GM12864 (cell line): ENCODE measurements at regions not wholly inside any gene's neighbourhood (a gene's known extent, or its start where the extent isn't known, plus 50 kb on each side); places are given as distances from the start of the nearest gene placed in this dataset.
A peak's percentile ranks its signal among the peaks of the same experiment; 100 is the strongest.
"Not testable (repeated sequence)": the region's sequence is repeated elsewhere in the genome, so short reads cannot be mapped to it uniquely, and the experiment has no call there.

Experiments used
- DNase-seq: peaks from one replicate; pipeline ENCODE4 v3.0.0-alpha.2; 2011; ENCODE audit warnings: low read depth
- H3K4me3 ChIP-seq: 2 replicates; pipeline ENCODE4 v1.5.1; 2011; ENCODE audit warnings: mild to moderate bottlenecking, low read depth, low read length, control low read depth
- TF ChIP-seq, protein P1 (sequence below): IDR thresholded peaks from 2 replicates; pipeline ENCODE4 v1.5.1; 2011; ENCODE audit warnings: low read depth, mild to moderate bottlenecking, moderate library complexity, low read length, control low read depth, inconsistent platforms; ENCODE audit errors: missing control alignments

DNA sequence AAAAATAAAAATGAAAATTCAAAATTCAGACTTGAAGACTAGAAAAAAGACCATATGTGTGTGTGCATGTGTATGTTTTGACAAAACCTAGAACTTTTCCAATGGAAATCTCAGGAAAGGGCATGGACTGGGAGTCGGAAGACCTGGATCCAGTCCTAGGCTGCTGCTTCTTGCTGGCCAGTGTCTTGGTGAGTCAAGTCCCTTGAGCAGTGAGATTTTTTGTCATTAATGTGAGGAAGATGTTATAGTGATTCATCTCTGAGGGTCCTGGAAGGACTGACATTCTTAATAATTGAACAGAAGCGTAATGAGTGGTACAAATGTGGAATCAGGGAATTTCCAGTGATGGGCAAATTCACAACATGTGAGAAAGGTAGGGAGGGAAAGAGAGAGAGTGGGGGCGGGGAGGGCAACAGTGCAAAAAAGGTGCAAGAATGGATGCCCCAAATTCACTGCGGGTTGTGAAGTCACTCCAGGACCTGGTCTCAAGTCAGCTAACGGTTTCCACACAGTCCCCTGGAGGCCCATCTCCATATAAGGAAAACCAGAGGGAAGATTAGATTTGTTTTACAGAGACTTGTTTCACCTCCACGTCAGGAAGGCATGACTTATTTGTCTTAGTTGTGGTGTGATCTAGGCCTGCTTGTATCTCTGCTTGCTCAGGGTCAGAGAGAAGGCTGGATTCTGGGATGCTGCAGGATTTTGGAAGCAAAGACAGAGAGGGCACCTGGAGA lies 201.7 kb downstream of the BUB3 start:
- no peak for DNase-seq
- H3K4me3 ChIP-seq: no peak overlapping the region
- TF ChIP-seq, protein P1, sequence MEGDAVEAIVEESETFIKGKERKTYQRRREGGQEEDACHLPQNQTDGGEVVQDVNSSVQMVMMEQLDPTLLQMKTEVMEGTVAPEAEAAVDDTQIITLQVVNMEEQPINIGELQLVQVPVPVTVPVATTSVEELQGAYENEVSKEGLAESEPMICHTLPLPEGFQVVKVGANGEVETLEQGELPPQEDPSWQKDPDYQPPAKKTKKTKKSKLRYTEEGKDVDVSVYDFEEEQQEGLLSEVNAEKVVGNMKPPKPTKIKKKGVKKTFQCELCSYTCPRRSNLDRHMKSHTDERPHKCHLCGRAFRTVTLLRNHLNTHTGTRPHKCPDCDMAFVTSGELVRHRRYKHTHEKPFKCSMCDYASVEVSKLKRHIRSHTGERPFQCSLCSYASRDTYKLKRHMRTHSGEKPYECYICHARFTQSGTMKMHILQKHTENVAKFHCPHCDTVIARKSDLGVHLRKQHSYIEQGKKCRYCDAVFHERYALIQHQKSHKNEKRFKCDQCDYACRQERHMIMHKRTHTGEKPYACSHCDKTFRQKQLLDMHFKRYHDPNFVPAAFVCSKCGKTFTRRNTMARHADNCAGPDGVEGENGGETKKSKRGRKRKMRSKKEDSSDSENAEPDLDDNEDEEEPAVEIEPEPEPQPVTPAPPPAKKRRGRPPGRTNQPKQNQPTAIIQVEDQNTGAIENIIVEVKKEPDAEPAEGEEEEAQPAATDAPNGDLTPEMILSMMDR: no peak

DNA sequence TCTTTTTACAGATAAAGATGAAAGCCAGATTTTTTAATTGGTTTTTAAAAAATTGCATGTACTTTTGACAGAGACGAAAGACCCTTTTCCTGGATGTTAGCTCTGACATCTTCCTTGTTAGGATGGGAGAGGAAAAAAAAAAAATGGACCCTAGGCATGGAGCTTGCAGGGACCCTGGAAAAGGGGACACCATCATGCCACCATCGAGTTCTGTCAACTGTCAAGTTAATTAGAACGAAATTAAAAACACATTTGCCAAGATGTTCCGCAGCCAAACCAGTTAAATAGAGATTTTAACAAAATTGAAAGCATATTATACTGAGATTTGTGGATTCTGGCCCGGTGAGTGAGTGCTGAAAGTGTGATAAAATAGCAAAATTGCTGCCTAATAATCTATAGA lies 202.6 kb downstream of the BUB3 start:
- TF ChIP-seq, protein P1: no peak
- H3K4me3 ChIP-seq: no peak overlapping the region
- no peak for DNase-seq

DNA sequence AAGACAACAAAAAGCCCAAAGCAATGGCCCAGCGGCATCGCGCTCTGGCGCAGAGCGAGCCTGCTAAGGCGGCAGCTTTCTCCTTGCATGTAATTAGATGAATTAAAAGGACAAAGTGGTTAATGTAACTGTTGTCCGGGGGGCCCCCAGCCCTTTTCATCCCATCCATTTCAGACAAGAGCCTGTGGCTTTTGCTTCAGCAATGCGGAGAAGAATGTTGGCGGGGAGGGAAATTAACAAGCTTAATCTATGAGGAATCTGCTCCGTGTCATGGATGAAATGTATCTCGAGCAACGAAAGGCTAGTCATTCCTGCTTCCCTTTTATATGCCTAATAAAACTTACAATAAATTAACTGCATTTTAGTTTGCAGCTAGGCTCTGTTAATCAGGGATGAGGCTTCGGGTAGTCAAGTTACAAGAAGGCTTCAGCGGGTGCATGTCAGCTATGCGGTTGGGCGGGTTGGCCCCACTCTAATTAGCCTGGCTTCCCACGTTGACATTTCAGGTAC lies 203.3 kb downstream of the BUB3 start:
- no peak for DNase-seq
- no peak overlapping the region for H3K4me3 ChIP-seq
- TF ChIP-seq, protein P1: no peak

DNA sequence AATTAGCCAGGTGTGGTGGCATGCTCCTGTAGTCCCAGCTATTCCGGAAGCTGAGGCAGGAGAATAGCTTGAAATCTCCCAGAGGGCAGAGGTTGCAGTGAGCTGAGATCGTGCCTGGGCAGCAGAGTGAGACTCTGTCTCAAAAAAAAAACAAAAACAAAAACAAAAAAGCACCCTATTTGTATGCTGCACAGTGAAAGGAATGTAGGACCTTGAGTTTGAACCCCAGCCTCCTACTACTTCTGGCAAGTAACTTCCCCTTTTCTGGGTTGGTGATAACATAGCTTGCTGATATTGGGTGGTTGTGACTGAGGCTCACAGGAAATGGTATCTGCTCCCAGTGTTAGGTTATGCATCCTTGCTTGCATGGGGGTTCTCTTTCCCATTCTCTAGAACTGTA lies 205.3 kb downstream of the BUB3 start:
- peak; percentile 13 for DNase-seq
- no peak overlapping the region for H3K4me3 ChIP-seq
- TF ChIP-seq, protein P1: no peak

DNA sequence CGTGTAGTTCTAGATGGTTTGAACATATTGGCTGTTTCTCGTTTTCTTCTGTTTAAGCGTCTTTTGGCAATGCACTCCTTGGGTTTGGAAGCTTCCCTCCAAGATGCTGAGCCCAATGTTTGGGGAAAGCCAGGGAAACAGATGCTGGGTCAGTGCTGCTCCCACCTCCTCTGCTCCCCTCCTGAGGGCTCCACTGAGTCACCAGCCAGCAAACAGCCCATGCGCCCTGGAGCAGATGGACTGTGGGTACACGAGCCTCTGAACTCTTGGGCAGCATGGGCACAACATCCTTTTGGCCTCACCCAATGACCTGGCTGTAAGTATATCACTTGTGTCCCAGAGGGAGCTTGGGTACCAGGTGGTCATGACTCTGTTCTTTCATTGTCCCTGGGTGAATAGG lies 207.6 kb downstream of the BUB3 start:
- no peak overlapping the region for H3K4me3 ChIP-seq
- TF ChIP-seq, protein P1: no peak
- DNase-seq: no peak

DNA sequence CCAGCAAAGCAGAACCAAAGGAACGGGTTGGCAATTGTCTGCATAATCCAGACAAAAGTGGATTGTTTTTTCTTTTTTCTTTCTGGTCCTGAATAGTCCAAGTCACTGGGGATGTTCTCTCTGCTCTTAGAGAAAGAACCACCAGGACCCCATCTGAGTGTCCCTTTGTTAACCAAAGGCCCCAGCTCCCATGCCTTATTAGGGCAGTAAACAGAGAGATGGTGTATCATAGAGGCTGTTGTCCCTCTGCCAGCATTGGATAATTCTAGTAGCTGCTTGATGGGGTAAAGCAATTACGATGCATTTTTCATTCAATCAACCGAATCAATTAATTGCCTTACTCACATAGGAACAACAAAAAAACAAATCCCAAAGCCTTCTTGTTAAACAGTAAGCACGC lies 213.0 kb downstream of the BUB3 start:
- TF ChIP-seq, protein P1: no peak
- no peak for DNase-seq
- no peak overlapping the region for H3K4me3 ChIP-seq

DNA sequence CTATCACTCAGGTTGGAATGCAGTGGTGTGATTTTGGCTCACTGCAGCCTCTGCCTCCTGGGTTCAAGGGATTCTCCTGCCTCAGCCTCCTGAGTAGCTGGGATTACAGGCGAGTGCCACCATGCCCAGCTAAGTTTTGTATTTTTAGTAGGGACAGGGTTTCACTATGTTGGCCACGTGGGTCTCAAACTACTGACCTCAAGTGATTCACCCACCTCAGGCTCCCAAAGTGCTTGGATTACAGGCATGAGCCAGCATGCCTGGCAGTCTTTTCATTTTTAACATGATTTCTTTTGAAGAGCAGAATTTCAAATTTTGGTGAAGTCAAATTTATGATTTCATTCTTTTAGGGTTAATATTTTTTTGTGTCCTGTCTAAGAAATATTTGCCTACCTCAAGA lies 217.4 kb downstream of the BUB3 start:
- not testable (repeated sequence) for H3K4me3 ChIP-seq, DNase-seq
